Testis (tissue), 2 donors: ENCODE measurements at regions not wholly inside any gene's neighbourhood (a gene's known extent, or its start where the extent isn't known, plus 50 kb on each side); places are given as distances from the start of the nearest gene placed in this dataset.

Source experiments
- DNase-seq: peaks from one replicate; pipeline ENCODE4 v3.0.0-alpha.2; 2019
- H3K27ac ChIP-seq, 2 donors: fragments of 200-600 bp; sonication (generic); one replicate each; pipeline ENCODE4 v1.5.1; 2019
- H3K27me3 ChIP-seq: fragments of 200-600 bp; sonication (generic); one replicate; pipeline ENCODE4 v1.5.1; 2019
- H3K36me3 ChIP-seq: fragments of 200-600 bp; sonication (generic); one replicate; pipeline ENCODE4 v1.5.1; 2017; ENCODE audit warnings: low read depth; ENCODE audit errors: missing control alignments
- H3K4me1 ChIP-seq: fragments of 200-600 bp; sonication (generic); one replicate; pipeline ENCODE4 v1.5.1; 2019
- H3K4me3 ChIP-seq, 2 donors: fragments of 200-600 bp; sonication (generic); one replicate each; pipeline ENCODE4 v1.5.1; 2017 to 2019
- H3K9me3 ChIP-seq: fragments of 200-600 bp; sonication (generic); one replicate; pipeline ENCODE4 v1.5.1; 2017
- CTCF ChIP-seq, 3 experiments: fragments of 450-650 bp in 2 of 3; fragments of 200-600 bp in 1 of 3; sonication (generic) in 1 of 3; IDR thresholded peaks; one replicate each; pipeline ENCODE4 v1.5.1; 2016 to 2019; ENCODE audit warnings: antibody characterized with exemption in 3 of 3, mild to moderate bottlenecking in 2 of 3, moderate library complexity in 1 of 3
- POLR2A ChIP-seq: fragments of 450-650 bp; IDR thresholded peaks from one replicate; pipeline ENCODE4 v1.6.1; 2017; ENCODE audit warnings: antibody characterized with exemption, mild to moderate bottlenecking, moderate library complexity
- WGBS, 2 donors: methylation state at CpG; one replicate each; pipeline ENCODE4 v1.1.5; 2018; 5-methylcytosine and 5-hydroxymethylcytosine counted together
- intact Hi-C: fragments of 100-400 bp; cut with DNase I; formaldehyde crosslinking; loops from one replicate; pipeline ENCODE4 v1.15.1; 2023; ENCODE audit warnings: low total_unique reads

GRCh38 chr1:50289495-50289894 is 133.7 kb downstream of the DMRTA2 start:
- TF ChIP-seq POLR2A: no peak
- TF ChIP-seq CTCF (IDR thresholded peaks at IDR 0.05): no peak
- H3K4me1 ChIP-seq: no peaks in the 10 kb centered on the region
- 88 to 89% methylated on average over 3 of the region's 3 CpGs for WGBS, 2 donors
- no peak overlapping the region for H3K27ac ChIP-seq
- intact Hi-C loops: no loop called here
- DNase-seq: no peak
- H3K36me3 ChIP-seq: no peaks in the 10 kb centered on the region
- H3K27me3 ChIP-seq: no peaks in the 10 kb centered on the region
- H3K9me3 ChIP-seq: no peaks in the 10 kb centered on the region
- H3K4me3 ChIP-seq: no peak overlapping the region

- WGBS, 2 donors: 84 to 87% methylated on average over 4 of the region's 4 CpGs
- DNase-seq: no peak
Measured at GRCh38 chr1:50285994-50286393, 137.2 kb downstream of the DMRTA2 start.

GRCh38 chr1:50279622-50280330 is 143.5 kb downstream of the DMRTA2 start:
- DNase-seq: peak; percentile 39
- H3K27me3 ChIP-seq: no peaks in the 10 kb centered on the region

More at GRCh38 chr1:50285994-50286393, 137.2 kb downstream of the DMRTA2 start:
- H3K36me3 ChIP-seq: no peaks in the 10 kb centered on the region
- H3K27me3 ChIP-seq: no peaks in the 10 kb centered on the region
- H3K27ac ChIP-seq: no peak overlapping the region
- H3K4me3 ChIP-seq: no peak overlapping the region
- intact Hi-C loops: no loop called here
- H3K4me1 ChIP-seq: no peaks in the 10 kb centered on the region
- no peaks in the 10 kb centered on the region for H3K9me3 ChIP-seq
- TF ChIP-seq CTCF (IDR thresholded peaks at IDR 0.05) (no peak), POLR2A (no peak)

GRCh38 chr1:50278961-50279360 is 144.3 kb downstream of the DMRTA2 start:
- 45 to 63% methylated on average over 3 of the region's 3 CpGs for WGBS, 2 donors
- H3K4me1 ChIP-seq: no peaks in the 10 kb centered on the region
- no peak overlapping the region for H3K27ac ChIP-seq
- H3K9me3 ChIP-seq: no peaks in the 10 kb centered on the region
- H3K27me3 ChIP-seq: no peaks in the 10 kb centered on the region
- no peak overlapping the region for H3K4me3 ChIP-seq
- intact Hi-C loops: no loop called here
- TF ChIP-seq CTCF (IDR thresholded peaks at IDR 0.05) (no peak), POLR2A (no peak)
- no peak for DNase-seq
- H3K36me3 ChIP-seq: no peaks in the 10 kb centered on the region

More at GRCh38 chr1:50279622-50280330, 143.5 kb downstream of the DMRTA2 start:
- Histone ChIP-seq H3K4me1 (no peaks in the 10 kb centered on the region), H3K4me3 (no peak overlapping the region), H3K27ac (no peak overlapping the region), H3K9me3 (no peaks in the 10 kb centered on the region), H3K36me3 (no peaks in the 10 kb centered on the region)
- TF ChIP-seq CTCF (IDR thresholded peaks at IDR 0.05): no peak
- no peak for TF ChIP-seq POLR2A
- intact Hi-C loops: no loop called here
- WGBS, 2 donors: 27 to 35% methylated on average over 7 of the region's 7 CpGs

GRCh38 chr1:50278410-50278809 is 144.8 kb downstream of the DMRTA2 start:
- Histone ChIP-seq H3K27ac (no peak overlapping the region), H3K4me1 (no peaks in the 10 kb centered on the region), H3K27me3 (no peaks in the 10 kb centered on the region), H3K4me3 (no peak overlapping the region), H3K9me3 (no peaks in the 10 kb centered on the region), H3K36me3 (no peaks in the 10 kb centered on the region)
- no peak for DNase-seq
- 36 to 39% methylated on average over 7 of the region's 7 CpGs for WGBS, 2 donors
- TF ChIP-seq CTCF (IDR thresholded peaks at IDR 0.05) (no peak), POLR2A (no peak)
- intact Hi-C loops: no loop called here
